PC-9 (cell line): ENCODE measurements at regions not wholly inside any gene's neighbourhood (a gene's known extent, or its start where the extent isn't known, plus 50 kb on each side); places are given as distances from the start of the nearest gene placed in this dataset.

Experiments used
- EZH2 ChIP-seq: fragments of 200-600 bp; sonication (generic); IDR thresholded peaks from 2 replicates; pipeline ENCODE4 v1.8.0; 2017; ENCODE audit warnings: antibody characterized with exemption, low read depth
- TF ChIP-seq, protein P1 (sequence below): fragments of 200-600 bp; sonication (generic); conservative IDR thresholded peaks from 2 replicates; pipeline ENCODE4 v1.6.1; 2017; ENCODE audit warnings: mixed run types, antibody characterized with exemption, mild to moderate bottlenecking, moderate library complexity

DNA sequence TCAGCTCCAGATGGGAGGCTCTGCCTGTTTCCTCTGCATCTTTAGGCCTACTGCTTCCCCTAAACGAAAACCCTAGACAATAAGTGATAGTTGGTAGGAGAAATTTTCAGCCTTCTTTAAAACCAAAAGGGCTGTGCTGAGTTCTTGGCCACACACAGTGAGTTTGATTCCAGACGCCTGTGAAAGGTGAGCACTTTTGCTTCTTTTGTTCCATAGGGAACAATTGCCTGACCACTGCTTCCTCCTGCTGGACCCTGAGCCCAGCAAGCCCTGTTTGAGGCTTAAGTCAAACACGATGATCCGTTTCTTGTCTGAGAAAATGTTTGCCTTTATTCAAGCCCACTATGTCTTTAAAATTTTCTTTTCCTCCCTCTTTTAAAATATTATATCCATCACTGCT, 493.9 kb downstream of the ZIC1 start:
- TF ChIP-seq, protein P1, sequence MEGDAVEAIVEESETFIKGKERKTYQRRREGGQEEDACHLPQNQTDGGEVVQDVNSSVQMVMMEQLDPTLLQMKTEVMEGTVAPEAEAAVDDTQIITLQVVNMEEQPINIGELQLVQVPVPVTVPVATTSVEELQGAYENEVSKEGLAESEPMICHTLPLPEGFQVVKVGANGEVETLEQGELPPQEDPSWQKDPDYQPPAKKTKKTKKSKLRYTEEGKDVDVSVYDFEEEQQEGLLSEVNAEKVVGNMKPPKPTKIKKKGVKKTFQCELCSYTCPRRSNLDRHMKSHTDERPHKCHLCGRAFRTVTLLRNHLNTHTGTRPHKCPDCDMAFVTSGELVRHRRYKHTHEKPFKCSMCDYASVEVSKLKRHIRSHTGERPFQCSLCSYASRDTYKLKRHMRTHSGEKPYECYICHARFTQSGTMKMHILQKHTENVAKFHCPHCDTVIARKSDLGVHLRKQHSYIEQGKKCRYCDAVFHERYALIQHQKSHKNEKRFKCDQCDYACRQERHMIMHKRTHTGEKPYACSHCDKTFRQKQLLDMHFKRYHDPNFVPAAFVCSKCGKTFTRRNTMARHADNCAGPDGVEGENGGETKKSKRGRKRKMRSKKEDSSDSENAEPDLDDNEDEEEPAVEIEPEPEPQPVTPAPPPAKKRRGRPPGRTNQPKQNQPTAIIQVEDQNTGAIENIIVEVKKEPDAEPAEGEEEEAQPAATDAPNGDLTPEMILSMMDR: no peak
- no peak for TF ChIP-seq EZH2
